H9 (cell line): ENCODE measurements at regions not wholly inside any gene's neighbourhood (a gene's known extent, or its start where the extent isn't known, plus 50 kb on each side); places are given as distances from the start of the nearest gene placed in this dataset.

Source experiments
- DNase-seq: peaks from one replicate; pipeline ENCODE4 v3.0.0-alpha.2; 2017
- H2AFZ ChIP-seq: one replicate; pipeline ENCODE4 v1.6.1; 2013; ENCODE audit warnings: mild to moderate bottlenecking, low read length, control low read depth, moderate library complexity
- H2AK5ac ChIP-seq: 2 replicates; pipeline ENCODE4 v1.6.1; 2013; ENCODE audit warnings: low read length, control low read depth, mixed read lengths; ENCODE audit not compliant: insufficient read length
- H2BK120ac ChIP-seq: one replicate; pipeline ENCODE4 v1.6.1; 2013; ENCODE audit warnings: low read depth, mild to moderate bottlenecking, low read length, control low read depth, inconsistent platforms; ENCODE audit not compliant: poor library complexity, severe bottlenecking
- H2BK12ac ChIP-seq: 2 replicates; pipeline ENCODE4 v1.6.1; 2013; ENCODE audit warnings: low read length, control low read depth, mixed read lengths, low read depth; ENCODE audit not compliant: insufficient read length
- H2BK15ac ChIP-seq: 2 replicates; pipeline ENCODE4 v1.6.1; 2013; ENCODE audit warnings: low read depth, low read length, control low read depth
- H2BK20ac ChIP-seq: one replicate; pipeline ENCODE4 v1.6.1; 2013; ENCODE audit warnings: low read depth, mild to moderate bottlenecking, low read length, control low read depth, inconsistent platforms; ENCODE audit not compliant: poor library complexity, severe bottlenecking
- H2BK5ac ChIP-seq: 2 replicates; pipeline ENCODE4 v1.6.1; 2013; ENCODE audit warnings: low read length, control low read depth, mixed read lengths; ENCODE audit not compliant: insufficient read length
- H3K14ac ChIP-seq: 2 replicates; pipeline ENCODE4 v1.6.1; 2013; ENCODE audit warnings: low read length, control low read depth; ENCODE audit not compliant: insufficient read depth
- H3K18ac ChIP-seq: 2 replicates; pipeline ENCODE4 v1.6.1; 2013; ENCODE audit warnings: low read depth, mild to moderate bottlenecking, mixed read lengths, low read length, control low read depth; ENCODE audit not compliant: insufficient read length
- H3K23ac ChIP-seq: 2 replicates; pipeline ENCODE4 v1.6.1; 2013; ENCODE audit warnings: low read length, control low read depth, mixed read lengths, low read depth; ENCODE audit not compliant: insufficient read length
- H3K23me2 ChIP-seq: 2 replicates; pipeline ENCODE4 v1.6.1; 2013; ENCODE audit warnings: low read depth, mild to moderate bottlenecking, mixed read lengths, low read length, control low read depth; ENCODE audit not compliant: insufficient read length, poor library complexity, severe bottlenecking
- H3K27ac ChIP-seq: 2 replicates; pipeline ENCODE4 v1.5.1; 2013; ENCODE audit warnings: low read length, control low read depth, mixed read lengths, low read depth; ENCODE audit not compliant: insufficient read length
- H3K27me3 ChIP-seq: 2 replicates; pipeline ENCODE4 v1.6.1; 2013; ENCODE audit warnings: low read length, control low read depth, inconsistent platforms; ENCODE audit not compliant: insufficient read depth
- H3K4ac ChIP-seq: 2 replicates; pipeline ENCODE4 v1.6.1; 2013; ENCODE audit warnings: low read depth, mild to moderate bottlenecking, control low read depth, inconsistent platforms, low read length, moderate library complexity
- H3K4me1 ChIP-seq: 2 replicates; pipeline ENCODE4 v1.6.1; 2013; ENCODE audit warnings: low read length, control low read depth, inconsistent platforms; ENCODE audit not compliant: insufficient read depth
- H3K4me2 ChIP-seq: 2 replicates; pipeline ENCODE4 v1.6.1; 2013; ENCODE audit warnings: low read length, control low read depth, mixed read lengths; ENCODE audit not compliant: insufficient read length, insufficient read depth
- H3K56ac ChIP-seq: 2 replicates; pipeline ENCODE4 v1.6.1; 2013; ENCODE audit warnings: low read depth, mild to moderate bottlenecking, mixed read lengths, low read length, control low read depth; ENCODE audit not compliant: insufficient read length
- H3K79me1 ChIP-seq: 2 replicates; pipeline ENCODE4 v1.6.1; 2013; ENCODE audit warnings: low read depth, mild to moderate bottlenecking, moderate library complexity, low read length, control low read depth, inconsistent platforms; ENCODE audit not compliant: insufficient read depth, poor library complexity, severe bottlenecking
- H3K79me2 ChIP-seq: 2 replicates; pipeline ENCODE4 v1.6.1; 2013; ENCODE audit warnings: low read length, control low read depth, inconsistent platforms; ENCODE audit not compliant: insufficient read depth
- H3K9ac ChIP-seq: 2 replicates; pipeline ENCODE4 v1.6.1; 2013; ENCODE audit warnings: low read length, control low read depth, mixed read lengths; ENCODE audit not compliant: insufficient read length; ENCODE audit errors: extremely low read depth
- H3K9me3 ChIP-seq: one replicate; pipeline ENCODE4 v1.6.1; 2013; ENCODE audit warnings: low read depth, low read length, inconsistent platforms; ENCODE audit not compliant: control insufficient read depth
- H3T11ph ChIP-seq: one replicate; pipeline ENCODE4 v1.6.1; 2013; ENCODE audit warnings: mild to moderate bottlenecking, low read length, control low read depth, inconsistent platforms
- H4K20me1 ChIP-seq: one replicate; pipeline ENCODE4 v1.6.1; 2013; ENCODE audit not compliant: control insufficient read depth, insufficient read length, insufficient read depth
- H4K5ac ChIP-seq: 2 replicates; pipeline ENCODE4 v1.6.1; 2013; ENCODE audit warnings: low read depth, mild to moderate bottlenecking, mixed read lengths, low read length, control low read depth; ENCODE audit not compliant: insufficient read length
- H4K8ac ChIP-seq: replicated peaks from 2 replicates; pipeline ENCODE4 v1.6.1; 2013; ENCODE audit warnings: low read length, control low read depth, mixed read lengths, low read depth; ENCODE audit not compliant: insufficient read length
- H4K91ac ChIP-seq: 2 replicates; pipeline ENCODE4 v1.6.1; 2013; ENCODE audit warnings: low read depth, mild to moderate bottlenecking, moderate library complexity, mixed read lengths, low read length, control low read depth; ENCODE audit not compliant: insufficient read length
- H3K27ac Mint-ChIP-seq, 3 experiments: 2 replicates in 2 of 3; 3 replicates in 1 of 3; pipeline ENCODE4 v1.8.0; 2020 to 2021; ENCODE audit warnings: mixed read lengths in 3 of 3, mild to moderate bottlenecking in 1 of 3, moderate library complexity in 1 of 3
- H3K27me3 Mint-ChIP-seq: 2 replicates; pipeline ENCODE4 v1.8.0; 2021; ENCODE audit warnings: low read depth, mild to moderate bottlenecking, moderate library complexity, mixed read lengths
- H3K36me3 Mint-ChIP-seq, 3 experiments: 2 replicates in 2 of 3; 3 replicates in 1 of 3; pipeline ENCODE4 v1.8.0; 2020 to 2021; ENCODE audit warnings: low read depth in 3 of 3, mixed read lengths in 3 of 3; ENCODE audit not compliant: insufficient read depth in 1 of 3
- H3K4me1 Mint-ChIP-seq, 2 experiments: 2 replicates each; pipeline ENCODE4 v1.8.0; 2020; ENCODE audit warnings: mixed read lengths in 2 of 2
- H3K4me3 Mint-ChIP-seq, 2 experiments: 2 replicates in 1 of 2; 3 replicates in 1 of 2; pipeline ENCODE4 v1.8.0; 2020 to 2021; ENCODE audit warnings: mild to moderate bottlenecking in 2 of 2, mixed read lengths in 2 of 2, moderate library complexity in 1 of 2
- H3K9me3 Mint-ChIP-seq, 2 experiments: 2 replicates in 1 of 2; 3 replicates in 1 of 2; pipeline ENCODE4 v1.8.0; 2020; ENCODE audit warnings: mild to moderate bottlenecking in 2 of 2, mixed read lengths in 2 of 2, moderate library complexity in 1 of 2
- CTCF ChIP-seq: fragments of 200-600 bp; sonication (generic); conservative IDR thresholded peaks from 3 replicates; pipeline ENCODE4 v1.8.0; 2021; ENCODE audit warnings: antibody characterized with exemption, mild to moderate bottlenecking
- WGBS: extraction: QIAGEN DNeasy Blood & Tissue Kit; methylation state at CpG from one replicate; pipeline ENCODE4 v1.1.7; 2013; ENCODE audit warnings: missing lambda C conversion rate, low lambda C conversion rate, mixed read lengths; ENCODE audit not compliant: insufficient read length; ENCODE audit errors: extremely low coverage; 5-methylcytosine and 5-hydroxymethylcytosine counted together

DNA sequence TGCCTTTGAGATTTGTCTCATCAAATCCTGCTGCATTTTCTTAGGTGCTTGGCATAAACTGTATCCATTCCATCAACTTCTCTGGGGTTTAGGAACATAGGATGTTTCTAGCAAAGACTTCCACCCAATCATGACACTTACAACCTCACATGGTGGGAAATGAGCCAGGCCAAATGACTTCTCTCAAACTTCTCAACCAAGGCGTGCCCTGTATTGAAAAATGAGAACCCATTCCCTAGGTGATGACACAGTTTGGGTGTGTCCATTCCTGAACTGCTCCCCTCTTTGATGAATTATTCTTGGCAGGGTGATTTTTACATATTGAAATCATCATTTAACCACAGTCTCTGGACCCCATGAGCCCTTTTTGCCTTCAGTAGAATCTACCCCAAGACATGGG, 161.1 kb downstream of the EN1 start:
- no peak for TF ChIP-seq CTCF
- no peak overlapping the region for H3K4ac ChIP-seq
- H2BK120ac ChIP-seq: no peak overlapping the region
- no CpG with 5 or more reads among the region's 1 CpG for WGBS
- no peak overlapping the region for H3K14ac ChIP-seq
- no peaks in the 10 kb centered on the region for H3K9me3 ChIP-seq
- H3K27ac Mint-ChIP-seq: no peak overlapping the region
- no peak overlapping the region for H4K5ac ChIP-seq
- H2AFZ ChIP-seq: no peak overlapping the region
- no peak overlapping the region for H3K27ac ChIP-seq
- DNase-seq: no peak
- no peak overlapping the region for H3T11ph ChIP-seq
- no peak overlapping the region for H3K18ac ChIP-seq
- H3K56ac ChIP-seq: no peak overlapping the region
- H3K9ac ChIP-seq: no peak overlapping the region
- H4K91ac ChIP-seq: no peak overlapping the region
- peaks cover 7% of the 10 kb centered on the region for H3K27me3 Mint-ChIP-seq
- no peaks in the 10 kb centered on the region for H3K27me3 ChIP-seq
- no peaks in the 10 kb centered on the region for H3K79me1 ChIP-seq
- H3K23ac ChIP-seq: no peak overlapping the region
- peaks cover 0 to 2% of the 10 kb centered on the region in 2 experiments; a peak in 1 of 4 replicates for H3K4me1 Mint-ChIP-seq
- no peak overlapping the region for H2BK5ac ChIP-seq
- no peaks in the 10 kb centered on the region for H3K4me1 ChIP-seq
- peaks cover 0 to 2% of the 10 kb centered on the region in 2 experiments; a peak in 1 of 5 replicates for H3K9me3 Mint-ChIP-seq
- H4K20me1 ChIP-seq: no peaks in the 10 kb centered on the region
- H3K4me3 Mint-ChIP-seq: no peak overlapping the region
- no peak overlapping the region for H3K4me2 ChIP-seq
- H2BK12ac ChIP-seq: no peak overlapping the region
- H4K8ac ChIP-seq: no peak overlapping the region
- H3K36me3 Mint-ChIP-seq: no peaks in the 10 kb centered on the region
- H2BK15ac ChIP-seq: no peak overlapping the region
- no peaks in the 10 kb centered on the region for H3K79me2 ChIP-seq
- H2AK5ac ChIP-seq: no peak overlapping the region
- H3K23me2 ChIP-seq: no peaks in the 10 kb centered on the region
- H2BK20ac ChIP-seq: no peak overlapping the region
